Cardiac fibroblast (primary cell): ENCODE measurements at regions not wholly inside any gene's neighbourhood (a gene's known extent, or its start where the extent isn't known, plus 50 kb on each side); places are given as distances from the start of the nearest gene placed in this dataset.

Experiments used
- DNase-seq, 2 donors: peaks; one replicate each; pipeline versions ENCODE4 v3.0.0 to v3.0.0-alpha.2; 2010; ENCODE audit warnings: low read depth in 2 of 2
- H3K4me3 ChIP-seq, 2 donors: replicated peaks in 1 of 2; 1 replicate in 1 of 2; 2 replicates in 1 of 2; pipeline ENCODE4 v1.5.1; 2011; ENCODE audit warnings: low read depth in 2 of 2, low read length in 2 of 2, mild to moderate bottlenecking in 2 of 2, moderate library complexity in 1 of 2
- TF ChIP-seq, protein P1 (sequence below): IDR thresholded peaks from one replicate; pipeline ENCODE4 v1.5.1; 2011; ENCODE audit warnings: low read depth, mild to moderate bottlenecking, low read length, inconsistent platforms

DNA sequence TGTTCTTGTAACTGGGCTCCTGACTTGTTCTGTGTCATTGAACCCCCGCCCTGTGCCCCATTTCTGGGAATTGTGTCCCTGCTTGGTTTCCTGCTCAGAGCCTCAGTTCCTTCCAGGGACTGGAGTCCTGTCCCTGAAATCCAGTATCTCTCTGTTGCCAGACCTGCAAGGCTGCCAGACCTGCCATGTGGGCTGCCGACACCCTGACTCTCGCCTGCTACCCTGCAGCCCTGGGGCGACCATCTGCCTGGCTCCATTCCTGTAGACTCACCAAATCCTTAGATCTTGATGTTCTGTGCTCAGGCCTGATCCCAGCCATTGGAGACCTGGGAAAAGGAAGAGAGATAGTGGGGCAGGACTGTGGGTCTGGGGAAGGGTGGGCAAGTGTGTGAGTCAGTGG is 383.3 kb upstream of the PROX1 start:
- TF ChIP-seq, protein P1, sequence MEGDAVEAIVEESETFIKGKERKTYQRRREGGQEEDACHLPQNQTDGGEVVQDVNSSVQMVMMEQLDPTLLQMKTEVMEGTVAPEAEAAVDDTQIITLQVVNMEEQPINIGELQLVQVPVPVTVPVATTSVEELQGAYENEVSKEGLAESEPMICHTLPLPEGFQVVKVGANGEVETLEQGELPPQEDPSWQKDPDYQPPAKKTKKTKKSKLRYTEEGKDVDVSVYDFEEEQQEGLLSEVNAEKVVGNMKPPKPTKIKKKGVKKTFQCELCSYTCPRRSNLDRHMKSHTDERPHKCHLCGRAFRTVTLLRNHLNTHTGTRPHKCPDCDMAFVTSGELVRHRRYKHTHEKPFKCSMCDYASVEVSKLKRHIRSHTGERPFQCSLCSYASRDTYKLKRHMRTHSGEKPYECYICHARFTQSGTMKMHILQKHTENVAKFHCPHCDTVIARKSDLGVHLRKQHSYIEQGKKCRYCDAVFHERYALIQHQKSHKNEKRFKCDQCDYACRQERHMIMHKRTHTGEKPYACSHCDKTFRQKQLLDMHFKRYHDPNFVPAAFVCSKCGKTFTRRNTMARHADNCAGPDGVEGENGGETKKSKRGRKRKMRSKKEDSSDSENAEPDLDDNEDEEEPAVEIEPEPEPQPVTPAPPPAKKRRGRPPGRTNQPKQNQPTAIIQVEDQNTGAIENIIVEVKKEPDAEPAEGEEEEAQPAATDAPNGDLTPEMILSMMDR, result no peak
- DNase-seq, result no peak
- H3K4me3 ChIP-seq, result no peak overlapping the region

DNA sequence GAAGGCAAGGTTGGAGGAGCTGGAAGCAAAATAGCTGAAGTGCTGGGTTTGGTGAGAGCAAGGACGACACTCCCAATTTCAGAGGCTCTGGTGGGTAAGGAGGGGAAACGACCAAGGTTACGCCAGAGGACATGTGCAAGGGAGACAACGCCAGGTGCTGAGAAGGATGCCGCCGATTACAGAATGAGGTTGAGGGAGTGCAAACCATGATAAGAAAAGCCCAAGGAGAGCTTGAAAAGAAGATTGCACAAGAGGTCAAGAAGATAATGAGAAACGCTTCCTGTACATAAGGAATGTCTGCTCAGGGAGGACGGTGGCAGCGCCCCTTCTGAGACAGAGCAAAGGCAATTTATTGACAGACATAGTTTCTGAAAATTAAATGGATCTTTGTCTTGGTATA is 382.0 kb upstream of the PROX1 start:
- DNase-seq, result no peak
- H3K4me3 ChIP-seq, result no peak overlapping the region
- TF ChIP-seq, protein P1, result no peak

DNA sequence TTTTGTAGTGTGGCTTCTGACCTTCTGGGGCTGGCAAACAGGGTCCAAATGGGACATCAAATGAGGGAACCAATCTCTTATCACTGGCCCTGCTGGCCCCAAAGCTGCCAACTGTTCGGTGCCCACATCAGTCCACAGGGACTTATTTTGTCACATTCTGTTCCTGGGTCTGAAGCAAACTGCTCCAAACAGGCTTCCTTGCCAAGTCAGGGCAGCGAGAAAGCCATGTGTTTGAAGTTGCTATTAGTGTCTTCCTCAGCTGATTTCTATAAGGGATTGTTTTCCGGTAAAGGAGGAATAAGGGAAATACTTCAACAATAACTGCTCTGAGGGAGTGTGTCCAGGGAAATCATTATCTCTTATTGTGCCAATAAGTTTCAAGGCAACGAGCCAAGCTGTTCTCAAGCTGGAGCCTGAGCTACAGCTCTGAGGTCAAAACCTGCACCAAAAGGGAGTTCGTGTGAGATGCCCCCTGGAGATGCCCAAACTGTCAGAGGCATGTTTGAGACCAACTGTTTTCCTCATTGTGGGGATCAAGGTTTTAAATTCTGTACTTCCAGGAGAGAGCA is 381.4 kb upstream of the PROX1 start:
- no peak for DNase-seq
- no peak overlapping the region for H3K4me3 ChIP-seq
- TF ChIP-seq, protein P1, result no peak

DNA sequence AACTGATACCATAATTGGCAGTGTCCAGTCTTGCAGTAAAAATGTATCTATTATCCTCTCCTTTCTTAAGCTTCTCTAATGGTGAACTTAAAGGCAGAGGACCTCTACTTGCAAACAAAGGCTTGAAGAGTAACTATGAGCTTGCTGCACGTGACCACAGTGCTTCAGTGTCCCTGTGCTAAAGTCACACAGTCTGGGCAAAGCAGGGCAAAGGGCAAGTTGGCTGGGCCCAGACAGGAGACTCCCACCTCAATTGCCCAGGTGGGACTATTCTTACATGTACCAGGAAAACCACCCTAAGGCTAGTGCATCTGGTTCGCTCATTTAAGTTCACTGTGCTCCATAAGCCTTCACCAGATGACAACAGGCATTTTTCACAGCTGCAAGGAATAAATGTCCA is 374.2 kb upstream of the PROX1 start:
- TF ChIP-seq, protein P1, result no peak
- no peak for DNase-seq
- no peak overlapping the region for H3K4me3 ChIP-seq

DNA sequence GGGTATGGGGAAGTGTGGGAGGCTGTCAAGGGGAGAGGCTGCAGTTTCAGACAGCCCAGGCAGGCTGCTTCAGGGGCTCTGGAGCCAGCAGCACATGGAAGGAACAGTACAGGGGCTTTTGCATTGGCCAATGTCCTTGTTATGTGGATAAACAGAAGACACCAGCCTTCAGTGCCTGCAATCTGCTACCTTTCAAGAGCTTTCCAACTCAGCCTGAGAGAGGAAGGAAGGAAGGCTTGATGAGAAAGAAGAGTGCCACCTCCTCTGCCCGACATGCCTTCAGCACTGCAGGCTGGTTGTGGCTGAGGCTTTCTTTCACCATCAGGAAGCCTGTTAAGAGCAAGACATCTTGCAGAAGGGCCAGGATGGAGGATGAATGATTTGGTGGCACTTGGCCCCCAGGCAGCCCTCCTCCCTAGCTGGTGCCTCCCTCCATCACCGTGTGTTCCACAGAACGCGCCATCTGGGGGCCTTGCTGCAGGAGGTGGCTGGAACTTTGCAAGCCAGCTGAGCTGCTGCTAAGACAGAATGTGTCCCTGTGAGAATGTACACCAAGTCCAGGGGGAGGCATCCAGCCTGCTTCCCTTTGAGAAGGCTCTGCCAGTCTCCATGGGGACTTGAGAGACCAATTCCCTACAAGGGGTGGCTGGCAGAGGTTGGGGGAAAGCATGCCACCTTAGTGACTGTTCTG is 372.4 kb upstream of the PROX1 start:
- H3K4me3 ChIP-seq, result no peak overlapping the region
- TF ChIP-seq, protein P1, result no peak
- DNase-seq, result no peak

DNA sequence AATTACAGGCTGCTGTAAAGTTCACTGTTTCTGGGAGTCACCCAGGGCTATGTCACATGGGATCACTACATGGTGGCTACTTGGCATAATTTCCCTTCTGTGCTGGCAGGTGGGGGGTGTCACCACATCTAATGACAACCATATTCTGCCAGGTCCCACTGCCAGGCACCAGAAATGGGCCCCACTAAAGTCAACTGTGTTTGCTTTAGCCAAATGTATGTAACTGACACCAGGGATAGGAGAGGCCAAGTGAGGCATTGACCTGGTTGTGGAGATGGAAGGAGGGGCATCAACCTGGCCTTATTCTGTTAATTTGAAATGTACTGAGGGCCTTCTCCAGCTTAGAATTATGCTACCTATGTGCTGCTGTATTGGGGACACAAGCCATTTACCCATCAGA is 370.6 kb upstream of the PROX1 start:
- TF ChIP-seq, protein P1, result no peak
- no peak for DNase-seq
- no peak overlapping the region for H3K4me3 ChIP-seq
